ENCODE measurements at regions not wholly inside any gene's neighbourhood (a gene's known extent, or its start where the extent isn't known, plus 50 kb on each side); places are given as distances from the start of the nearest gene placed in this dataset.

GRCh38 chr5:54653956-54654614, 136.5 kb downstream of the SNX18 start:
- TF ChIP-seq, protein P1, sequence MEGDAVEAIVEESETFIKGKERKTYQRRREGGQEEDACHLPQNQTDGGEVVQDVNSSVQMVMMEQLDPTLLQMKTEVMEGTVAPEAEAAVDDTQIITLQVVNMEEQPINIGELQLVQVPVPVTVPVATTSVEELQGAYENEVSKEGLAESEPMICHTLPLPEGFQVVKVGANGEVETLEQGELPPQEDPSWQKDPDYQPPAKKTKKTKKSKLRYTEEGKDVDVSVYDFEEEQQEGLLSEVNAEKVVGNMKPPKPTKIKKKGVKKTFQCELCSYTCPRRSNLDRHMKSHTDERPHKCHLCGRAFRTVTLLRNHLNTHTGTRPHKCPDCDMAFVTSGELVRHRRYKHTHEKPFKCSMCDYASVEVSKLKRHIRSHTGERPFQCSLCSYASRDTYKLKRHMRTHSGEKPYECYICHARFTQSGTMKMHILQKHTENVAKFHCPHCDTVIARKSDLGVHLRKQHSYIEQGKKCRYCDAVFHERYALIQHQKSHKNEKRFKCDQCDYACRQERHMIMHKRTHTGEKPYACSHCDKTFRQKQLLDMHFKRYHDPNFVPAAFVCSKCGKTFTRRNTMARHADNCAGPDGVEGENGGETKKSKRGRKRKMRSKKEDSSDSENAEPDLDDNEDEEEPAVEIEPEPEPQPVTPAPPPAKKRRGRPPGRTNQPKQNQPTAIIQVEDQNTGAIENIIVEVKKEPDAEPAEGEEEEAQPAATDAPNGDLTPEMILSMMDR (IDR thresholded peaks at IDR 0.05), result no peak
- no peak for TF ChIP-seq POLR2A (IDR thresholded peaks at IDR 0.05)

Measured in stomach (tissue), 4 donors.